GM18517 (cell line): ENCODE measurements at regions not wholly inside any gene's neighbourhood (a gene's known extent, or its start where the extent isn't known, plus 50 kb on each side); places are given as distances from the start of the nearest gene placed in this dataset.

ENCODE experiments used
- ATAC-seq: cut with Tn5 transposase; IDR thresholded peaks from one replicate; pipeline ENCODE4 v1.9.1; 2021; ENCODE audit warnings: mild to moderate bottlenecking, moderate library complexity; ENCODE audit not compliant: unreplicated experiment

GRCh38 chr1:87905651-87906050, 577.0 kb downstream of the LMO4 start:
- ATAC-seq, result no peak

GRCh38 chr1:87906078-87906477, 577.4 kb downstream of the LMO4 start:
- no peak for ATAC-seq

- ATAC-seq, result no peak
These were observed 584.7 kb downstream of the LMO4 start for GRCh38 chr1:87913361-87913760.

- no peak for ATAC-seq
These were observed 585.7 kb downstream of the LMO4 start for GRCh38 chr1:87914396-87914795.

GRCh38 chr1:87915771-87916170, 587.1 kb downstream of the LMO4 start:
- ATAC-seq, result no peak

GRCh38 chr1:87916965-87917364, 588.3 kb downstream of the LMO4 start:
- ATAC-seq, result no peak

GRCh38 chr1:87918398-87918797, 589.7 kb downstream of the LMO4 start:
- ATAC-seq, result no peak

- ATAC-seq, result no peak
These were observed 594.2 kb downstream of the LMO4 start for GRCh38 chr1:87922885-87923284.

GRCh38 chr1:87926131-87926830, 597.6 kb downstream of the LMO4 start:
- ATAC-seq, result no peak

- no peak for ATAC-seq
These were observed 598.2 kb downstream of the LMO4 start for GRCh38 chr1:87926921-87927320.

- ATAC-seq, result no peak
These were observed 599.0 kb downstream of the LMO4 start for GRCh38 chr1:87927391-87928280.

- no peak for ATAC-seq
These were observed 599.9 kb downstream of the LMO4 start for GRCh38 chr1:87928623-87929022.

GRCh38 chr1:87929906-87930305, 601.2 kb downstream of the LMO4 start:
- ATAC-seq, result no peak

- no peak for ATAC-seq
These were observed 602.1 kb downstream of the LMO4 start for GRCh38 chr1:87930796-87931195.

GRCh38 chr1:87933171-87933570, 604.5 kb downstream of the LMO4 start:
- no peak for ATAC-seq

GRCh38 chr1:87935130-87935529, 606.5 kb downstream of the LMO4 start:
- no peak for ATAC-seq

GRCh38 chr1:87937831-87938395, 609.2 kb downstream of the LMO4 start:
- no peak for ATAC-seq

GRCh38 chr1:87938631-87939030, 610.0 kb downstream of the LMO4 start:
- ATAC-seq, result no peak

- ATAC-seq, result no peak
These were observed 610.8 kb downstream of the LMO4 start for GRCh38 chr1:87939444-87939843.

- ATAC-seq, result no peak
These were observed 611.7 kb downstream of the LMO4 start for GRCh38 chr1:87940421-87940820.

GRCh38 chr1:87941337-87941946, 612.8 kb downstream of the LMO4 start:
- ATAC-seq, result no peak
